HG02610 (cell line): ENCODE measurements at regions not wholly inside any gene's neighbourhood (a gene's known extent, or its start where the extent isn't known, plus 50 kb on each side); places are given as distances from the start of the nearest gene placed in this dataset.
A peak's percentile ranks its signal among the peaks of the same experiment; 100 is the strongest.
"Not testable (repeated sequence)": the region's sequence is repeated elsewhere in the genome, so short reads cannot be mapped to it uniquely, and the experiment has no call there.

Source experiments
- ATAC-seq: cut with Tn5 transposase; IDR thresholded peaks from one replicate; pipeline ENCODE4 v1.9.1; 2021; ENCODE audit warnings: mild to moderate bottlenecking, moderate library complexity; ENCODE audit not compliant: unreplicated experiment

DNA sequence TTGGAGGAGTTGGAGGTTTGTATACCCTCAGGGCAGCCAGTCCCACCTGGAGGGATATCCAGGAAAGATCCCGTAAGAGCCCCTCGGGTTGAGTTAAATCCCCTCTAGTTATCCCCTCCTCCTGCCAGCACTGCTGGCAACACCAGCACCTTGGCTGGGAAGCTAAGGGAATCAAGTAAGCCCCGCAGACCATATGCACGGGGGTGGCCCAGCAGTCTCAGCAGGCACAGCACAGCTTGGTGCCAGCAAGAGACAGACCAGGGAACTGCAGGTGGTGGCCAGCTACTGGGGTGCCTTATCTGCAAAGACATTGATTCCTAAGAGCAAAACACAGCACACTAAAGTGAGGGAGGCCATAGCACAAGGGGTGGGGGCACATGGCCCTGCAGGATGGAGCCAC, 173.8 kb downstream of the GOLGA6L4 start:
- ATAC-seq, result not testable (repeated sequence)

DNA sequence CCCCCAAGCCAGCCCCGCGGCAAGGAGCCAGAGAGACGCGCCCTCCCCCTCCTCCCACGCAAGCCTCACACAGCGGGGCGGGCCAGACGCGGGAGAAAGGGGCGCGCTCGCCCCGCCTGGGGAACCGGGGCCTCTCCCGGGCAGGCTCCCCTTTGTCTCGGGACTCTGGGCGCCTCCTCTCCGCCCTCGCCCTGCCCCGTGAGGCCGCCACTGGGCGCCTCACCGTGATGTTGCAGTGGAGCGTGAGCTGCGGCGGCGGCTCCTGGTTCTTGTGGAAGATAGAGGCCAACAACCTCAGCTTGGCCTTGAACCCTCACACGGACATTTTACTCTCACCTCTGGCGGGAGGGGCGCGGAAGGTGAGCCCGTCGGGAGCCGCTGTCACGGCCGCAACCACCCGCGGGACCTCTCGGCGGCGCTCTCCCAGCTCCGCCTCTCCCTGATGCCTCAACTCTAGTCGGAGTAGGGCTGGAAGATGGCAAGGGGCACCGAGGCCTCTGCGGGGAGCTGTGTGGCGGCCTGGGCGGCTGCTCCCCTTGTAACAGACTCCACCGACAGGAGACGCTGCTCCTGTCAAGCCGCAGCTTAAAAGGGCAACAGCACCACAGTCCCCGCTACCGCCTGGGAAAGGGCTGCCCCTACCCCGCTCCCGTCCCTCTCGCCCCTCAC, 179.2 kb upstream of the ZSCAN2 start:
- ATAC-seq, result not testable (repeated sequence)

- ATAC-seq, result not testable (repeated sequence)
Measured at GRCh38 chr15:84425327-84425726, 175.5 kb upstream of the ZSCAN2 start.

- not testable (repeated sequence) for ATAC-seq
Measured at GRCh38 chr15:84473305-84473877, 127.4 kb upstream of the ZSCAN2 start.

DNA sequence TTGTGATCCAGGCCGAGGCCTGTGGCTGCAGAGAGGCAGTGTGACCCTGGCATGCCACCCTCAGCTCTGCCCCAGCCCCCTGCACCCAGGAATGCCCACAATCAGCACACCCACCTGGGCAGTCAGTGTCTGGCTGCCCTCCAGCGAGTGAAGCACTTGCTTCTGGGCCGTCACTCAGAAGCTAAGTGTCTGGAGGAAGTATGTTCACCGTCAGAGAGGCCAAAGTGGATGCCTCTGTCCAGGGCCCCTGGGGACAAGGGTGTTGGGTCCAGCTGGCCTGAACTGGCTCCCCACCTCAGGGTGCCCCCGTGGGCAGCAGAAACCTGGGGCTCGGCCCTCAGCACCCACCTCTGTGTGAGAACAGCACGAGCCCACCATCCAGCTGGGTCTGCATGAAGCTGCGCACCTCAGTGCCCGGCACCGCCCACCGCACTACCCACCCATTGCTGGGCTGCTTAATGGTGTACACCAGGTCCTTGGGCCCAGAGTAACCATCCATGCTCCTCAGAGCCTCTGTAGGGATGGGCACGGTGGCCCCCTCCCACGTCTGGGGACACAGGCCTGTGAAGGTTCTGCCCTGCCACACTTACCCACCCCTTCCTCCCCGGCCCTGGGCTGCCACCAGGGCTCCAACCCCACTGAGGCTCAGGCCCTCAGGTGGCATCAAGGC, 124.3 kb upstream of the ZSCAN2 start:
- not testable (repeated sequence) for ATAC-seq

GRCh38 chr15:84477550-84477949, 123.3 kb upstream of the ZSCAN2 start:
- ATAC-seq, result peak; percentile 78

GRCh38 chr15:84480174-84480681, 120.6 kb upstream of the ZSCAN2 start:
- ATAC-seq, result not testable (repeated sequence)

- not testable (repeated sequence) for ATAC-seq
Measured at GRCh38 chr15:84483859-84484258, 117.0 kb upstream of the ZSCAN2 start.

- not testable (repeated sequence) for ATAC-seq
Measured at GRCh38 chr15:84500165-84500889, 100.5 kb upstream of the ZSCAN2 start.

GRCh38 chr15:84503101-84503500, 97.7 kb upstream of the ZSCAN2 start:
- ATAC-seq, result not testable (repeated sequence)

- ATAC-seq, result not testable (repeated sequence)
Measured at GRCh38 chr15:84505552-84505951, 95.3 kb upstream of the ZSCAN2 start.

DNA sequence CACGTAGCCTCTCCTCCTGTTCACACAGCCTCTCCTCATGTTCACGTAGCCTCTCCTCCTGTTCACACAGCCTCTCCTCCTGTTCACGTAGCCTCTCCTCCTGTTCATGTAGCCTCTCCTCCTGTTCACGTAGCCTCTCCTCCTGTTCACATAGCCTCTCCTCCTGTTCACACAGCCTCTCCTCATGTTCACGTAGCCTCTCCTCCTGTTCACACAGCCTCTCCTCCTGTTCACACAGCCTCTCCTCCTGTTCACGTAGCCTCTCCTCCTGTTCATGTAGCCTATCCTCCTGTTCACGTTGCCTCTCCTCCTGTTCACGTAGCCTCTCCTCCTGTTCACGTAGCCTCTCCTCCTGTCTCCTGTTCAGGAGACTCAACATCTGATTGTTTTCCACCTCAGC, 88.5 kb upstream of the ZSCAN2 start:
- not testable (repeated sequence) for ATAC-seq

DNA sequence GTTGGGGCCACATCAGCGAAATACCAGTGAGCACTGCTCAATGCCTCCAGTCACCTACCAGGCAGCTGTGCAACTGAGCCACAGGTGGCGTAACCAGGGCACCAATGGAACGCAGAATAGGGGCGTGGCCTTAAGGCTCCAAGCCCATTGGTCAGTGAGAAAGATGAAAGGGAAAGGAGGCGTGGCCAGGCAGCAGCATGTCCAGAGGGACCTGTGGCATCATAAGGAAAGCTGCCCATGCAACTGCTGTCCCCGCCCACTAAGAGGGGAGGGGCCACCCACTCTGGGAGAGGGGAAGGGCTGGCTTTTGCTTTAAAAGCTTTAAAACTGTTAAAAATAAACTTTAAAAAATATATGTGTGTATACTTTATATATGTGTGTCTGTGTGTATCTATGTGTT, 84.0 kb upstream of the ZSCAN2 start:
- not testable (repeated sequence) for ATAC-seq

DNA sequence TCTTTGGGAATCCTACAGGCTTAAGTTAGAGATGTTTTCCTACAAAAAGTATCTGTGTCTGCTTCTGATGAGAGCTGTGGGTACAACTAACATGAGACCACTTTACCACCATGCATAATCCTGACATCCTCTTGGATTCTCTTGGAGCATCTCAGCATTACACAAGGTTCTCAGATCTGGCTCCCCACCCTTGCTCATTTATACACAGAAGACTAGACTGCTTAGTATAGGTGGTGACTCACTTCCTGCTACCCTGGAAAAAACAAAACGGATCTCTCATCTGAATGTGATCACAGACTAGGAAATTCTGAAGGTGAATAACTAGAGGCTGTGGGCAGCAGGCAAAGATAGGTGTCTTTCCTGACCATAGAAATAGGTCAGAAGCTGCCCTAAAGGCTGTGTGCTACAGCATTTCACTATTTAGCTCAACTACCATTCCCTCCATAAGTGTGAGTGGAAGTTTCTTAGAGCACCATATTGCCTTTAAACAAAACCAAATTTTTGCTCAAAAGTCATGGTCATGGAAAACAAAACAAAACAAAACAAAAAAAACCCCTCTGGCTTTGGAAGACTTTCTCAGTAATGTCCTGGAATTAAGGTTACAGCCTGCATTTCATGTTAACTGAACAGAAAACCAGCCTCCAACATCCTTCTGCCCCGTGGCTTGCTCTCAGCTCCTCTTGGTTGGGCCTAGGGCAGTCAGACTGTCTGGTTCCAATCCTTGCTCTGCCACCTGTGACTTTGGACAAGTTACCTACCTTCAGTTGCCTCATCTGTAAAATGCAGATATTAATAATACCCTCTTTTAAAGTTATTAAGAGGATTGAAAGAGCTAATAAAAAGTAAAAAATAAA, 75.1 kb upstream of the ZSCAN2 start:
- not testable (repeated sequence) for ATAC-seq

DNA sequence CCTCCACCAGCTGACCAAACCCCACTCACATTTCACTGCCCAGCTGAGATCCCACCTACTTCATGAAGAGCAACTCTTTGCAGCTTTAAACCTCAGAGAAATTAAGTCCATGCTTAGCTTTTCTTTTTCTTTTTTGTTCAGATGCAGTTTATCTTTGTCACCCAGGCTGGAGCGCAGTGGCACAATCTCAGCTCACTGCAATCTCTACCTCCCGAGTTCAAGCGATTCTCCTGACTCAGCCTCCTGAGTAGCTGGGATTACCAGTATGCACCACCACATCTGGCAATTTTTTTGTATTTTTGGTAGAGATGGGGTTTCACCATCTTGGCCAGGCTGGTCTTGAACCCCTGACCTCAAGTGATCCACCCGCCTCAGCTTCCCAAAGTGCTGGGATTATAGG, 70.1 kb upstream of the ZSCAN2 start:
- ATAC-seq, result not testable (repeated sequence)

- not testable (repeated sequence) for ATAC-seq
Measured at GRCh38 chr15:84531223-84531622, 69.6 kb upstream of the ZSCAN2 start.

DNA sequence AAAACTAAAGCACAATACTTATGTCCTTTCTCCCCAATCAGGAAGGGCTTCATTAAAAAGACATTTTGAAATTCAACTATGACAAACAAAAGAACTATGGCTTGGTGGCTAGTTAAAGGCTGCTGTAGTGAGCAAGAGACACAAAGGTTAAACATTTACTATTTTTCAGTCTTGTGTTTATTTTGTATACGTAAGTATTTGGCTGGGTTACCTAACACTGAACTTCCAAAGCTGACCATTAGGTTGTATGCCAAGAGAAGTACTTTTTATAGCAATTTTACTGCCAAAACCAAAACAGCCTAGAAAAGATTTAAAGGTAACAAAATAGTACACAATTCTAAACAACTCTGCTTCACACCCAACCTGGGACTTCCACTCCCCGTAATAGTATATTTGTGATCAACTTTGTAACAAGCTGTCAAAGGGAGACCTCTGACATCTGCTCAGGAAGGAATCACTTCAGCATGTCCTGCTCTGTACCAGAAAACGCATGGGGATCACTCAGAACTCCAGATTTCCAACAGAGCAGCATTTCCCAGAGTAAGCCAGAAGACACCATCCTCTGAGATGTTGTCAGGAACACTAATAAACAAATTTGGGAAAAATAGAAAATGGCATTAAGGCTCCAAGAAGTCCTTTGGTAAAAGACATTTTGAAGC, 69.0 kb upstream of the ZSCAN2 start:
- not testable (repeated sequence) for ATAC-seq

DNA sequence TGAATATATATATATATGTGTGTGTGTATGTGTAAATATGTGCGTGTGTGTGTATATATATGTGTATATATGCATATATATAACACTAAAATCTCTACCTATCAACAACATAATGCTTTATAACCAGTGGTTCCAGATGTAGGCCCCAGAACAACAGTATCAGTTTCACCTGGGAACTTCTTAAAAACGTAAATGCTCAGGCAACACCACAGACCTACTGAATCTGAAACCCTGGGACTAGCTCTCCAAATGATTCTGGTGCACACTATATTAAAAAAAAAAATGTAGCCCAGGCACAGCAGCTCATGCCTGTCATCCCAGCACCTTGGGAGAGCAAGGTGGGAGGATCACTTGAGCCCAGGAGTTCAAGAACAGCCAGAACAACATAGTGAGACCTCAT, 67.1 kb upstream of the ZSCAN2 start:
- not testable (repeated sequence) for ATAC-seq

DNA sequence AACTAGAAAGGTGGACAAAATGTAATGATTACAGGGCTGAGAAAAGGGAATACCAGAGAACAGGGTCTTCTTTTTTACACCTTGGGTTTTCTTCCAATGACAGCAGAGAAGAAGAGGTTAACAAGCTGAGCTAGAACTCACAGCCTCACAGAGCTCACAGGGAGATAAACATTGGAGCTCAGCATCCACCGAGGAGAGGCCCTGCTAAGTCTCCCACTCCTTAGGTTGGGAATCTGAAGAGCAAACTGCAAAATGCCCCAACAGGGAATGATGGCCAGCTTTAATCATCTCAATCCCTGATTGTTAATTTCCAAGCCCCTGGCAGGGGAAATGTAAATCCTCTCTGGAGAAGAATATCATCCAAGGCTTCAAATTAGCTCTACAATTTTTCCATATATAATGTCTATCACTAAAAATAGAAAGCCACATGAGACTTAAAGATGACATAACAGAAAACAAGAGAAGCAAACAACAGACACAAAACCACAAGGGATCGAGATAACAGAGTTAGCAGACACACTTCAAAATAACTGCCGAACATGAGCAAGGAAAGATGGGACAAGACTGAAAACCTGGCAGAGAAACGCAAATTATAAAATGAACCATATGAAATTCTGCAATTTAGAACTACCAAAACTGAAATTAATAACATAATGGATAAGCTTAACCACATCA, 66.1 kb upstream of the ZSCAN2 start:
- not testable (repeated sequence) for ATAC-seq
